MM.1S (cell line): ENCODE measurements at regions not wholly inside any gene's neighbourhood (a gene's known extent, or its start where the extent isn't known, plus 50 kb on each side); places are given as distances from the start of the nearest gene placed in this dataset.

Source experiments
- DNase-seq: peaks from one replicate; pipeline ENCODE4 v3.0.0-alpha.2; 2015
- H2AFZ ChIP-seq: fragments of 300-600 bp; sonication (generic); 2 replicates; pipeline ENCODE4 v1.6.0; 2016; ENCODE audit warnings: antibody characterized with exemption, low read length
- H3F3A ChIP-seq: fragments of 300-600 bp; sonication (generic); 2 replicates; pipeline ENCODE4 v1.6.1; 2016; ENCODE audit warnings: mild to moderate bottlenecking, antibody characterized with exemption, low read length, moderate library complexity, mixed read lengths; ENCODE audit not compliant: insufficient read depth
- H3K27ac ChIP-seq: fragments of 300-600 bp; sonication (generic); 2 replicates; pipeline ENCODE4 v1.5.1; 2016; ENCODE audit warnings: mild to moderate bottlenecking, low read length
- H3K27me3 ChIP-seq: fragments of 300-600 bp; sonication (generic); replicated peaks from 2 replicates; pipeline ENCODE4 v1.6.0; 2016; ENCODE audit warnings: low read length; ENCODE audit not compliant: insufficient read depth
- H3K36me3 ChIP-seq: fragments of 300-600 bp; sonication (generic); replicated peaks from 2 replicates; pipeline ENCODE4 v1.6.1; 2016; ENCODE audit warnings: mild to moderate bottlenecking, low read length, mixed read lengths; ENCODE audit not compliant: insufficient read depth
- H3K4me1 ChIP-seq: fragments of 300-600 bp; sonication (generic); 2 replicates; pipeline ENCODE4 v1.6.1; 2016; ENCODE audit warnings: low read length, mixed read lengths
- H3K4me2 ChIP-seq: fragments of 300-600 bp; sonication (generic); 2 replicates; pipeline ENCODE4 v1.6.0; 2016; ENCODE audit warnings: low read depth, low read length
- H3K4me3 ChIP-seq: fragments of 300-600 bp; sonication (generic); 2 replicates; pipeline ENCODE4 v1.5.1; 2016; ENCODE audit warnings: low read length, mixed read lengths
- H3K79me2 ChIP-seq: fragments of 300-600 bp; sonication (generic); 2 replicates; pipeline ENCODE4 v1.6.1; 2016; ENCODE audit warnings: mixed run types, low read length, mixed read lengths
- H3K9ac ChIP-seq: fragments of 300-600 bp; sonication (generic); 2 replicates; pipeline ENCODE4 v1.6.1; 2016; ENCODE audit warnings: low read length, mixed read lengths
- H3K9me2 ChIP-seq: fragments of 300-600 bp; sonication (generic); replicated peaks from 2 replicates; pipeline ENCODE4 v1.6.1; 2016; ENCODE audit warnings: mild to moderate bottlenecking, low read length, mixed read lengths; ENCODE audit not compliant: insufficient read depth
- H3K9me3 ChIP-seq: fragments of 300-600 bp; sonication (generic); replicated peaks from 2 replicates; pipeline ENCODE4 v1.6.1; 2016; ENCODE audit warnings: mild to moderate bottlenecking, low read length, mixed read lengths; ENCODE audit not compliant: insufficient read depth
- H4K20me1 ChIP-seq: fragments of 300-600 bp; sonication (generic); 2 replicates; pipeline ENCODE4 v1.6.1; 2016; ENCODE audit warnings: mild to moderate bottlenecking, low read length, moderate library complexity, mixed read lengths; ENCODE audit not compliant: insufficient read depth
- EZH2 ChIP-seq: fragments of 300-600 bp; sonication (generic); optimal IDR thresholded peaks from 2 replicates; pipeline ENCODE3; 2017; ENCODE audit warnings: low read depth, mild to moderate bottlenecking, antibody characterized with exemption, low read length, mixed read lengths
- EZH2phosphoT487 ChIP-seq: fragments of 300-600 bp; sonication (generic); IDR thresholded peaks from 2 replicates; pipeline ENCODE4 v1.6.1; 2018; ENCODE audit warnings: antibody characterized with exemption, low read length
- TF ChIP-seq, protein P1 (sequence below): fragments of 300-600 bp; sonication (generic); IDR thresholded peaks from 2 replicates; pipeline ENCODE4 v1.5.1; 2016; ENCODE audit warnings: antibody characterized with exemption, low read length, mixed read lengths

DNA sequence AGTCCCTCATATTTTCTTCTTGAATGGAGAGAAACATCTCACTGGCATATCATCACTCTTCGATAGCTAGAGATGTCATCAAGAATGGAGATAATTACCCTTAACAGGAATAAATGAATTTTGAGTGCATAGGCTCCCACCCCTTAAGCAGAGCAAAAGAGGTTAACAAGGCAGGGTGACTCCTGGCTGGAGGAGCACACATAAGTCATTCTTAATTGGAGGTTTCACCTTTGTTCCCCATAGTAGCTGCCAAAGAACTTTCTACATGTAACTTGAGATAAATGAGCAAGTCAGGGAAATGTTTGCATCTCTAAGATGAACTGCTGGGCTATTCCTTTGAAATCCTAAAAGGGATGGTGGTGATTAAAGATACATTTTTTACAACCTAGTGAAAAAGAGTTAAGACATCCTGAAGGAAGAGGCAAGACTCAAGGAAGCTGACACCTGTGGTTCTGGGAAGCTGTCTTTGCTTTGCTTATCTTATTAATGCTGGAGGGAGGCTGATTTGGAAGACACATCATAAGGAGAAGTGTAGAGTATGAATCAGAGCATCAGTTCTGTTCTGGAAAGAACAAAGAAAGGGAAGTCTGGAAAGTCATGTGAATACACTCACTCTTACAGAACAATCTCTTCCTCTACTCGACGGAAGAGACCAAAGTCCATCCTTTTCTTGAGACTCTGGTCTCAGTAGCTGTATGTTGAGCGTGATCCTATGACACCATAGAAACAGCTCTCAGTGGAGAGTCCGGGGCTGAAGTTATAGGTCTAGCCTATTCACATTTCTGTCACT lies 326.3 kb downstream of the OSTF1 start:
- Histone ChIP-seq H3K9ac (no peak overlapping the region), H4K20me1 (no peaks in the 10 kb centered on the region), H3K79me2 (no peaks in the 10 kb centered on the region), H3K36me3 (no peaks in the 10 kb centered on the region), H3K9me2 (no peaks in the 10 kb centered on the region), H3K27ac (no peak overlapping the region), H3K9me3 (no peaks in the 10 kb centered on the region), H3K4me2 (no peak overlapping the region), H3F3A (no peaks in the 10 kb centered on the region), H3K27me3 (no peaks in the 10 kb centered on the region), H2AFZ (no peak overlapping the region), H3K4me3 (no peak overlapping the region), H3K4me1 (peaks cover 13% of the 10 kb centered on the region)
- TF ChIP-seq, protein P1, sequence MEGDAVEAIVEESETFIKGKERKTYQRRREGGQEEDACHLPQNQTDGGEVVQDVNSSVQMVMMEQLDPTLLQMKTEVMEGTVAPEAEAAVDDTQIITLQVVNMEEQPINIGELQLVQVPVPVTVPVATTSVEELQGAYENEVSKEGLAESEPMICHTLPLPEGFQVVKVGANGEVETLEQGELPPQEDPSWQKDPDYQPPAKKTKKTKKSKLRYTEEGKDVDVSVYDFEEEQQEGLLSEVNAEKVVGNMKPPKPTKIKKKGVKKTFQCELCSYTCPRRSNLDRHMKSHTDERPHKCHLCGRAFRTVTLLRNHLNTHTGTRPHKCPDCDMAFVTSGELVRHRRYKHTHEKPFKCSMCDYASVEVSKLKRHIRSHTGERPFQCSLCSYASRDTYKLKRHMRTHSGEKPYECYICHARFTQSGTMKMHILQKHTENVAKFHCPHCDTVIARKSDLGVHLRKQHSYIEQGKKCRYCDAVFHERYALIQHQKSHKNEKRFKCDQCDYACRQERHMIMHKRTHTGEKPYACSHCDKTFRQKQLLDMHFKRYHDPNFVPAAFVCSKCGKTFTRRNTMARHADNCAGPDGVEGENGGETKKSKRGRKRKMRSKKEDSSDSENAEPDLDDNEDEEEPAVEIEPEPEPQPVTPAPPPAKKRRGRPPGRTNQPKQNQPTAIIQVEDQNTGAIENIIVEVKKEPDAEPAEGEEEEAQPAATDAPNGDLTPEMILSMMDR = no peak
- TF ChIP-seq EZH2 = no peak
- DNase-seq = no peak

DNA sequence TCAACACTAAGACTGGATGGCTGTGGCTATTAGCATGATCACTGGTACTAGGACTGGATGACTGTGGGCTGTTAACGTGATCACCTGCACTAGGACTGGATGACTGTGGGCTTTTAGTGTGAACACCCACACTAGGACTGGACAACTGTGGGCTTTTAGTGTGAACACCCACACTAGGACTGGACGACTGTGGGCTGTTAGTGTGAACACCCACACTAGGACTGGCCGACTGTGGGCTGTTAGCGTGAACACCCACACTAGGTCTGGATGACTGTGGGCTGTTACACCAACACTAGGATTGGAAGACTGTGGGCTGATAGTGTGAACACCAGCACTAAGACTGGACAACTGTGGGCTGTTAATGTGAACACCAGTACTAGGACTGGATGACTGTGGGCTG lies 329.2 kb downstream of the OSTF1 start:
- Histone ChIP-seq H3K9me2 (no peaks in the 10 kb centered on the region), H2AFZ (no peak overlapping the region), H3K36me3 (no peaks in the 10 kb centered on the region), H4K20me1 (no peaks in the 10 kb centered on the region), H3K4me2 (no peak overlapping the region), H3K4me3 (no peak overlapping the region), H3K79me2 (no peaks in the 10 kb centered on the region), H3K9ac (no peak overlapping the region), H3K9me3 (no peaks in the 10 kb centered on the region), H3K27me3 (no peaks in the 10 kb centered on the region), H3K4me1 (peaks cover 20% of the 10 kb centered on the region), H3K27ac (no peak overlapping the region), H3F3A (no peaks in the 10 kb centered on the region)
- TF ChIP-seq EZH2 = no peak
- TF ChIP-seq, protein P1 = no peak
- TF ChIP-seq EZH2phosphoT487 = no peak
- no peak for DNase-seq

DNA sequence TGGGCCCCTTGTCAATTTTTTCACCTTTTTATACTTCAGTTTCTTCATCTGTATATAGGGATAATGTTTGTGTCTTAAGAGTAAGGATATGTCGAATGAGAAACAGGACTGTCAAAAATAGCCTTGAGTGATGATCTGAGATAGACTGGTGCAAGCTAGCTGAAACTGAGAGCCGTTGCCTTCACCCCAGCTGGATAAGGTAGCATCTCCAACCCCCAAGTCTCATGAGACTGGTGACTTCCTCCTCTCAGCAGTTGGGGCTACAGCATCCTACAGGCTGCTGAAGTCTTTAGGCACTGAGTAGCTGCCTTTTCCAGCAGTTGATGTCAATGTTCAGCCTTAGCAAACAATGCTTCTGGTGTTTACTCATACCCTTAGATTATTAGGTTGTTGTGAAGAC lies 330.2 kb downstream of the OSTF1 start:
- Histone ChIP-seq H3K9me2 (no peaks in the 10 kb centered on the region), H3K27me3 (no peaks in the 10 kb centered on the region), H3K36me3 (no peaks in the 10 kb centered on the region), H2AFZ (peak overlapping the region; percentile 34; the same call in 1 of the 2 replicates), H3K9me3 (no peaks in the 10 kb centered on the region), H3K9ac (no peak overlapping the region), H3F3A (no peaks in the 10 kb centered on the region), H4K20me1 (no peaks in the 10 kb centered on the region), H3K27ac (peak overlapping the region; percentile 60; the same call in 1 of the 2 replicates), H3K79me2 (no peaks in the 10 kb centered on the region), H3K4me2 (peak overlapping the region; percentile 17), H3K4me1 (peaks cover 20% of the 10 kb centered on the region), H3K4me3 (no peak overlapping the region)
- no peak for TF ChIP-seq EZH2phosphoT487
- TF ChIP-seq, protein P1 = no peak
- TF ChIP-seq EZH2 = no peak
- DNase-seq = peak; percentile 79
